GM12874 (cell line): ENCODE measurements at regions not wholly inside any gene's neighbourhood (a gene's known extent, or its start where the extent isn't known, plus 50 kb on each side); places are given as distances from the start of the nearest gene placed in this dataset.

Experiments used
- CTCF ChIP-seq: IDR thresholded peaks from 2 replicates; pipeline ENCODE4 v1.5.1; 2011; ENCODE audit warnings: low read depth, mild to moderate bottlenecking, control low read depth, low read length, moderate library complexity; ENCODE audit not compliant: insufficient read depth

- TF ChIP-seq CTCF, result no peak
Measured at GRCh38 chr16:74020095-74020670, 276.4 kb upstream of the PSMD7 start.

DNA sequence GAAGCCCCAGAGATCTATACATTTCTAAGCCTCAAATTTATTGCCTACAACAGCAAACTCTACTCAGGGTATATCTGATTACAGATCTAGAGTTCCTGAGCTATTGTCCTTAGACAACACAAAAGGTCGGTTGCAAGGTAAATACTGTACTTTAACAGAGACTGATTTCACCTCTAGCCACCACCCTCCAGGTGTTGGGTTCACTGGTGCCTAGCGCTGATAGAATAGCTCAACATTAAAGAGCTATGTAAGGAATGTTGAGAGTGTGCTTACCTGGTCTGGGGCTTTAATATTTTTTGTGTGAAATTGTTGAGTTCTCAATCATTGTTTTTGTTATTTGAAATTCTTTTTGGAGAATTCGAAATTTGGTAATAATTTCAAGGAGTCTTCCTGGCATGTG, 277.0 kb upstream of the PSMD7 start:
- no peak for TF ChIP-seq CTCF

GRCh38 chr16:74015953-74016352, 280.7 kb upstream of the PSMD7 start:
- TF ChIP-seq CTCF, result no peak

GRCh38 chr16:73998707-73999106, 297.9 kb upstream of the PSMD7 start:
- no peak for TF ChIP-seq CTCF

- TF ChIP-seq CTCF, result no peak
Measured at GRCh38 chr16:73997971-73998370, 298.6 kb upstream of the PSMD7 start.

GRCh38 chr16:73997340-73997711, 299.3 kb upstream of the PSMD7 start:
- no peak for TF ChIP-seq CTCF

GRCh38 chr16:73996624-73997339, 299.8 kb upstream of the PSMD7 start:
- no peak for TF ChIP-seq CTCF
